H9 (cell line): ENCODE measurements at regions not wholly inside any gene's neighbourhood (a gene's known extent, or its start where the extent isn't known, plus 50 kb on each side); places are given as distances from the start of the nearest gene placed in this dataset.

Source experiments
- DNase-seq: peaks from one replicate; pipeline ENCODE4 v3.0.0-alpha.2; 2017
- H2AFZ ChIP-seq: one replicate; pipeline ENCODE4 v1.6.1; 2013; ENCODE audit warnings: mild to moderate bottlenecking, low read length, control low read depth, moderate library complexity
- H2AK5ac ChIP-seq: 2 replicates; pipeline ENCODE4 v1.6.1; 2013; ENCODE audit warnings: low read length, control low read depth, mixed read lengths; ENCODE audit not compliant: insufficient read length
- H2BK120ac ChIP-seq: one replicate; pipeline ENCODE4 v1.6.1; 2013; ENCODE audit warnings: low read depth, mild to moderate bottlenecking, low read length, control low read depth, inconsistent platforms; ENCODE audit not compliant: poor library complexity, severe bottlenecking
- H2BK12ac ChIP-seq: 2 replicates; pipeline ENCODE4 v1.6.1; 2013; ENCODE audit warnings: low read length, control low read depth, mixed read lengths, low read depth; ENCODE audit not compliant: insufficient read length
- H2BK15ac ChIP-seq: 2 replicates; pipeline ENCODE4 v1.6.1; 2013; ENCODE audit warnings: low read depth, low read length, control low read depth
- H2BK20ac ChIP-seq: one replicate; pipeline ENCODE4 v1.6.1; 2013; ENCODE audit warnings: low read depth, mild to moderate bottlenecking, low read length, control low read depth, inconsistent platforms; ENCODE audit not compliant: poor library complexity, severe bottlenecking
- H2BK5ac ChIP-seq: 2 replicates; pipeline ENCODE4 v1.6.1; 2013; ENCODE audit warnings: low read length, control low read depth, mixed read lengths; ENCODE audit not compliant: insufficient read length
- H3K14ac ChIP-seq: 2 replicates; pipeline ENCODE4 v1.6.1; 2013; ENCODE audit warnings: low read length, control low read depth; ENCODE audit not compliant: insufficient read depth
- H3K18ac ChIP-seq: 2 replicates; pipeline ENCODE4 v1.6.1; 2013; ENCODE audit warnings: low read depth, mild to moderate bottlenecking, mixed read lengths, low read length, control low read depth; ENCODE audit not compliant: insufficient read length
- H3K23ac ChIP-seq: 2 replicates; pipeline ENCODE4 v1.6.1; 2013; ENCODE audit warnings: low read length, control low read depth, mixed read lengths, low read depth; ENCODE audit not compliant: insufficient read length
- H3K23me2 ChIP-seq: 2 replicates; pipeline ENCODE4 v1.6.1; 2013; ENCODE audit warnings: low read depth, mild to moderate bottlenecking, mixed read lengths, low read length, control low read depth; ENCODE audit not compliant: insufficient read length, poor library complexity, severe bottlenecking
- H3K27ac ChIP-seq: 2 replicates; pipeline ENCODE4 v1.5.1; 2013; ENCODE audit warnings: low read length, control low read depth, mixed read lengths, low read depth; ENCODE audit not compliant: insufficient read length
- H3K27me3 ChIP-seq: 2 replicates; pipeline ENCODE4 v1.6.1; 2013; ENCODE audit warnings: low read length, control low read depth, inconsistent platforms; ENCODE audit not compliant: insufficient read depth
- H3K4ac ChIP-seq: 2 replicates; pipeline ENCODE4 v1.6.1; 2013; ENCODE audit warnings: low read depth, mild to moderate bottlenecking, control low read depth, inconsistent platforms, low read length, moderate library complexity
- H3K4me1 ChIP-seq: 2 replicates; pipeline ENCODE4 v1.6.1; 2013; ENCODE audit warnings: low read length, control low read depth, inconsistent platforms; ENCODE audit not compliant: insufficient read depth
- H3K4me2 ChIP-seq: 2 replicates; pipeline ENCODE4 v1.6.1; 2013; ENCODE audit warnings: low read length, control low read depth, mixed read lengths; ENCODE audit not compliant: insufficient read length, insufficient read depth
- H3K56ac ChIP-seq: 2 replicates; pipeline ENCODE4 v1.6.1; 2013; ENCODE audit warnings: low read depth, mild to moderate bottlenecking, mixed read lengths, low read length, control low read depth; ENCODE audit not compliant: insufficient read length
- H3K79me1 ChIP-seq: 2 replicates; pipeline ENCODE4 v1.6.1; 2013; ENCODE audit warnings: low read depth, mild to moderate bottlenecking, moderate library complexity, low read length, control low read depth, inconsistent platforms; ENCODE audit not compliant: insufficient read depth, poor library complexity, severe bottlenecking
- H3K79me2 ChIP-seq: 2 replicates; pipeline ENCODE4 v1.6.1; 2013; ENCODE audit warnings: low read length, control low read depth, inconsistent platforms; ENCODE audit not compliant: insufficient read depth
- H3K9ac ChIP-seq: 2 replicates; pipeline ENCODE4 v1.6.1; 2013; ENCODE audit warnings: low read length, control low read depth, mixed read lengths; ENCODE audit not compliant: insufficient read length; ENCODE audit errors: extremely low read depth
- H3K9me3 ChIP-seq: one replicate; pipeline ENCODE4 v1.6.1; 2013; ENCODE audit warnings: low read depth, low read length, inconsistent platforms; ENCODE audit not compliant: control insufficient read depth
- H3T11ph ChIP-seq: one replicate; pipeline ENCODE4 v1.6.1; 2013; ENCODE audit warnings: mild to moderate bottlenecking, low read length, control low read depth, inconsistent platforms
- H4K20me1 ChIP-seq: one replicate; pipeline ENCODE4 v1.6.1; 2013; ENCODE audit not compliant: control insufficient read depth, insufficient read length, insufficient read depth
- H4K5ac ChIP-seq: 2 replicates; pipeline ENCODE4 v1.6.1; 2013; ENCODE audit warnings: low read depth, mild to moderate bottlenecking, mixed read lengths, low read length, control low read depth; ENCODE audit not compliant: insufficient read length
- H4K8ac ChIP-seq: replicated peaks from 2 replicates; pipeline ENCODE4 v1.6.1; 2013; ENCODE audit warnings: low read length, control low read depth, mixed read lengths, low read depth; ENCODE audit not compliant: insufficient read length
- H4K91ac ChIP-seq: 2 replicates; pipeline ENCODE4 v1.6.1; 2013; ENCODE audit warnings: low read depth, mild to moderate bottlenecking, moderate library complexity, mixed read lengths, low read length, control low read depth; ENCODE audit not compliant: insufficient read length
- H3K27ac Mint-ChIP-seq, 3 experiments: 2 replicates in 2 of 3; 3 replicates in 1 of 3; pipeline ENCODE4 v1.8.0; 2020 to 2021; ENCODE audit warnings: mixed read lengths in 3 of 3, mild to moderate bottlenecking in 1 of 3, moderate library complexity in 1 of 3
- H3K27me3 Mint-ChIP-seq: 2 replicates; pipeline ENCODE4 v1.8.0; 2021; ENCODE audit warnings: low read depth, mild to moderate bottlenecking, moderate library complexity, mixed read lengths
- H3K36me3 Mint-ChIP-seq, 3 experiments: 2 replicates in 2 of 3; 3 replicates in 1 of 3; pipeline ENCODE4 v1.8.0; 2020 to 2021; ENCODE audit warnings: low read depth in 3 of 3, mixed read lengths in 3 of 3; ENCODE audit not compliant: insufficient read depth in 1 of 3
- H3K4me1 Mint-ChIP-seq, 2 experiments: 2 replicates each; pipeline ENCODE4 v1.8.0; 2020; ENCODE audit warnings: mixed read lengths in 2 of 2
- H3K4me3 Mint-ChIP-seq, 2 experiments: 2 replicates in 1 of 2; 3 replicates in 1 of 2; pipeline ENCODE4 v1.8.0; 2020 to 2021; ENCODE audit warnings: mild to moderate bottlenecking in 2 of 2, mixed read lengths in 2 of 2, moderate library complexity in 1 of 2
- H3K9me3 Mint-ChIP-seq, 2 experiments: 2 replicates in 1 of 2; 3 replicates in 1 of 2; pipeline ENCODE4 v1.8.0; 2020; ENCODE audit warnings: mild to moderate bottlenecking in 2 of 2, mixed read lengths in 2 of 2, moderate library complexity in 1 of 2
- CTCF ChIP-seq: fragments of 200-600 bp; sonication (generic); conservative IDR thresholded peaks from 3 replicates; pipeline ENCODE4 v1.8.0; 2021; ENCODE audit warnings: antibody characterized with exemption, mild to moderate bottlenecking
- WGBS: extraction: QIAGEN DNeasy Blood & Tissue Kit; methylation state at CpG from one replicate; pipeline ENCODE4 v1.1.7; 2013; ENCODE audit warnings: missing lambda C conversion rate, low lambda C conversion rate, mixed read lengths; ENCODE audit not compliant: insufficient read length; ENCODE audit errors: extremely low coverage; 5-methylcytosine and 5-hydroxymethylcytosine counted together

- Histone ChIP-seq H2AK5ac (no peak overlapping the region), H3T11ph (no peak overlapping the region), H3K4ac (no peak overlapping the region), H3K9ac (no peak overlapping the region), H3K23me2 (no peaks in the 10 kb centered on the region), H3K56ac (no peak overlapping the region), H2BK15ac (no peak overlapping the region), H3K4me1 (peaks cover 6% of the 10 kb centered on the region; the same call in 1 of the 2 replicates), H3K4me2 (no peak overlapping the region), H2BK12ac (no peak overlapping the region), H3K27ac (no peak overlapping the region), H4K8ac (no peak overlapping the region), H2BK120ac (no peak overlapping the region), H2AFZ (no peak overlapping the region), H3K14ac (no peak overlapping the region), H3K79me2 (no peaks in the 10 kb centered on the region), H3K27me3 (no peaks in the 10 kb centered on the region), H4K91ac (no peak overlapping the region), H3K79me1 (no peaks in the 10 kb centered on the region), H4K20me1 (no peaks in the 10 kb centered on the region), H3K9me3 (no peaks in the 10 kb centered on the region), H3K23ac (no peak overlapping the region), H2BK20ac (no peak overlapping the region), H3K18ac (no peak overlapping the region), H4K5ac (no peak overlapping the region), H2BK5ac (no peak overlapping the region)
- H3K27ac Mint-ChIP-seq = no peak overlapping the region
- WGBS = no CpG with 5 or more reads among the region's 6 CpGs
- H3K4me3 Mint-ChIP-seq = no peak overlapping the region
- no peak for DNase-seq
- H3K27me3 Mint-ChIP-seq = 0 out of 2 replicates have a peak, but pooled peaks cover 4% of the 10 kb centered on the region
- no peaks in the 10 kb centered on the region for H3K9me3 Mint-ChIP-seq
- no peaks in the 10 kb centered on the region for H3K36me3 Mint-ChIP-seq
- no peak for TF ChIP-seq CTCF
- H3K4me1 Mint-ChIP-seq = peaks cover 20 to 21% of the 10 kb centered on the region in 2 experiments
These were observed 373.1 kb upstream of the XYLT1 start for GRCh38 chr16:17843905-17844304.
